ENCODE measurements at regions not wholly inside any gene's neighbourhood (a gene's known extent, or its start where the extent isn't known, plus 50 kb on each side); places are given as distances from the start of the nearest gene placed in this dataset.

DNA sequence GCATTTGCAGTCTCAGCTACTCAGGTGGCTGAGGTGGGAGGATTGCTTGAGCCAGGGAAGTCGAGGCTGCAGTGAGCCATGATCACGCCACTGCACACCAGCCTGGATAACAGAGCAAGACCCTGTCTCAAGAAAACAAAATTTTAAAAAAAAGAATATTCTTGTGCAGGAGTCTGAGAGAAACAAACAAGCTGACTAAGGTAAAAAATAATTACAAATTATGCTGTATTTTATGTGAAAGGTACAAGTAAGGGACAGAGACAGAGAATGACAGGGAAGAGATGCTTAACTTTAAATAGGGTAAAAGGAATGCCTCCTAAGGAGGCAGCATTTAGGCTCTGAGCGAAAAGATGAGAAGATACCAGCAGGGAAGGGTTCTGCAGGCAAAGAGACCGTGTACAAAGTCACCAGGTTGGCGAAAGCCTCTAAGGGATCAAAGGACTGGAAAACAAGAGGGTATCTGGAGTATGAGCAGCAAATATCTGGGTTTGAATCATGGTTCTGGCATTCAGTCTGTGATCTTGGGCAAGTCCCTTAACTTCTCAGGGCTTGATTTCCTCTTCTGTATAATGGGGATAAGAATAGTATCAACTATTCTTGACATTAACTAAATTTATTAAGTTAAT lies 106.2 kb upstream of the RHOBTB1 start:
- TF ChIP-seq, protein P1, sequence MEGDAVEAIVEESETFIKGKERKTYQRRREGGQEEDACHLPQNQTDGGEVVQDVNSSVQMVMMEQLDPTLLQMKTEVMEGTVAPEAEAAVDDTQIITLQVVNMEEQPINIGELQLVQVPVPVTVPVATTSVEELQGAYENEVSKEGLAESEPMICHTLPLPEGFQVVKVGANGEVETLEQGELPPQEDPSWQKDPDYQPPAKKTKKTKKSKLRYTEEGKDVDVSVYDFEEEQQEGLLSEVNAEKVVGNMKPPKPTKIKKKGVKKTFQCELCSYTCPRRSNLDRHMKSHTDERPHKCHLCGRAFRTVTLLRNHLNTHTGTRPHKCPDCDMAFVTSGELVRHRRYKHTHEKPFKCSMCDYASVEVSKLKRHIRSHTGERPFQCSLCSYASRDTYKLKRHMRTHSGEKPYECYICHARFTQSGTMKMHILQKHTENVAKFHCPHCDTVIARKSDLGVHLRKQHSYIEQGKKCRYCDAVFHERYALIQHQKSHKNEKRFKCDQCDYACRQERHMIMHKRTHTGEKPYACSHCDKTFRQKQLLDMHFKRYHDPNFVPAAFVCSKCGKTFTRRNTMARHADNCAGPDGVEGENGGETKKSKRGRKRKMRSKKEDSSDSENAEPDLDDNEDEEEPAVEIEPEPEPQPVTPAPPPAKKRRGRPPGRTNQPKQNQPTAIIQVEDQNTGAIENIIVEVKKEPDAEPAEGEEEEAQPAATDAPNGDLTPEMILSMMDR (IDR thresholded peaks at IDR 0.05), result no peak
- no peak for TF ChIP-seq POLR2AphosphoS5 (IDR thresholded peaks at IDR 0.05; ENCODE audit: insufficient read depth in 1 of 2, low read depth in 1 of 2)

Data from vagina (tissue), 2 donors.